ENCODE measurements at regions not wholly inside any gene's neighbourhood (a gene's known extent, or its start where the extent isn't known, plus 50 kb on each side); places are given as distances from the start of the nearest gene placed in this dataset.

DNA sequence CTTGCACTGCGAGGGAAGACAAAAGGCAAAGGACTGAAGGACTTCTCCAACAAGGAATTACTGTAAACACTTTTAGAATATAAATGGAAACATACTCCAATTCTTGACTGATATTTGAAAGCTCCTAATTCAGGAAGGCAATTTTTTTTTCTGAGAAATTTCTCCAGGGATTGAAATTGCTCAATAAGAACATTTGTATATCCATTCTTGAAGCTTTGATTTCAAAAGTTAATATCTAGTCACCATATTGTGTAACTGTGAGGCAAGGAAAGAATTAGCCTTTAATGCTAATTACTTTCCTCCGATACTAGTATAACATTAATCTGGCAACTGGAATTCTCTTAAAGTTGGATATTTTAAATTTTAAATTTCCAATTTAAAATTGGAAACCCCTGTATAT, 188.4 kb upstream of the COL1A2 start:
- DNase-seq, result no peak
- ATAC-seq, result no peak
- intact Hi-C loops (cut with micrococcal nuclease), result no loop called here

DNA sequence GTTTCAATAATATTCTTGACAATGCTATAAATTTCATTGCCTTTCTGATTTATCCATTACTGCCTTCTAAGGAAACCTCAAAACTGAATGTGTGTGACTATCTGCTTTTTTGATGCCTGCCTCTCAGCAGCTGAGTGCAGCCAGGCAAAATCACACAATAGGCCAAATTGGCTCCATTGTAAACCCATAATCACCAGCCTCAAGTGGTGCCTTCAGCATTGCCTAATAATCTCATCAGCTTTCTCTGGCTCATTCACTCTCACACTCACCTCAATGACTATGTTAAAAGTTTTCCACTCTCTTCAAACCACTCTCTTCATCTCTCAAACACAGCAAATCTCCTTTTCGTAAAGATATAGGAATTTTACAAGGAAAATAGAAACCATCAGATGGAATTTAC, 182.5 kb upstream of the COL1A2 start:
- intact Hi-C loops (cut with micrococcal nuclease), result loop anchor here (5.0 kb wide), 1 partner anchor 125 kb away; no protein-coding TSS in a partner anchor
- DNase-seq (no peak), ATAC-seq (peak; percentile 92)

DNA sequence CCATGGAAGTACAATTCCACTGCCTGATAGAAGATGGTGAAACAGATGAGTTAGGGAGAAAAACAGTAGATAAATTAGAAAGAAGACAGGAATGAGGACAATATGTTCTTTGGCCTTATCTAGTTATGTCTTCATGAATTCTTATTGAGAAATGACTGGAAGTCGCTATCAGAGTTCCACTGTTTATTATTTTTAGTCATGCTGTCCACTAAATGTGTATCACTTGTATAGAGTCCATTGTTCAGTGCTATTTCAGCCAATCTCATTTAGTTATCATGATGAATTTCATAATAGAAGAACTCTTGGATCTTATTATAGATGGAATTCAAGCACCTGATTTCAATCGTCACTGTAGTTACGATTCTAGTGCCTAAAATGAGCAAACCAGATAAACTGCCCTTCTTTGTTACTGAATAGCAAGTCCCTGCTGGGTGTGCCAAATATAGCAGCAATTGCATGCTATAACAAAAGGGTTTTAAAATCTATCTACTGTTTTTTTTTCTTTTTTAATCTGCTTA, 177.7 kb upstream of the COL1A2 start:
- ATAC-seq (peak; percentile 70), DNase-seq (no peak)
- intact Hi-C loops (cut with micrococcal nuclease), result no loop called here

DNA sequence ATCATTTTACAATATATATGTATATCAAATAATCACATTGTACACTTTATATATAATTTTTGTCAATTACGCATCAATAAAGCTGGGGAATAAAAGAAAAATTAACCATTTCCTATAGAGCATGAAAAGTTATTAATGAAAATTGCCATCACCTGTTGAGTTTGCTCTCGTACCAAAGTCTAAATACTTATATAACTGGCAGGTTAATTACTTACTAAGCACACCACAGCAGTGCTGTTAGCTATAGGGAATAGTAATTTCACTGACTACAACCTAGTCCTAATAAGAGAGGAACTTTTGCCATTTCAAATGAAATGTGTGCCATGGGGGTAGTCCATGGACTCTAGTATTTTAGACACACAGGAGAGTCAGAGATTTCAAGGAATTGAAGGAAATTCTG, 176.9 kb upstream of the COL1A2 start:
- ATAC-seq (no peak), DNase-seq (no peak)
- intact Hi-C loops (cut with micrococcal nuclease), result no loop called here

DNA sequence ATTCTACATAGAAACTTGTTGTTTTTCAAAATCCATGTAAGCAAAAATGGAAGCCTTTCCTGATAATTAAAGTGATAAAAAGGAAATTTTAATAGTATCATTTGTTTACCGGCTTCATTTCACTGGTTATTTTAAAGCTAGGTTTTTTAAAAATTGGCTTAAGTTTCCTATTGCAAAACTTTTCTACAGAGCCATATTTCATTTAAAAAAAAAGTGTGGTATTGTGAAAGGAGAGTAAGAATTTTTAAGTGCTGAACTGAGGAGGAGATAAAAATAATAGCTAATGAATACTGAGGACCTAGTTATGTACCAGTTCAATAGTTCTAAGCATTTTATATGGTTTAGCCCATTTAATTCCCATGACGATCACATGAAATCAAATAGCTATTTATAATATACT, 172.2 kb upstream of the COL1A2 start:
- DNase-seq, result no peak
- intact Hi-C loops (cut with micrococcal nuclease), result no loop called here
- ATAC-seq, result no peak

DNA sequence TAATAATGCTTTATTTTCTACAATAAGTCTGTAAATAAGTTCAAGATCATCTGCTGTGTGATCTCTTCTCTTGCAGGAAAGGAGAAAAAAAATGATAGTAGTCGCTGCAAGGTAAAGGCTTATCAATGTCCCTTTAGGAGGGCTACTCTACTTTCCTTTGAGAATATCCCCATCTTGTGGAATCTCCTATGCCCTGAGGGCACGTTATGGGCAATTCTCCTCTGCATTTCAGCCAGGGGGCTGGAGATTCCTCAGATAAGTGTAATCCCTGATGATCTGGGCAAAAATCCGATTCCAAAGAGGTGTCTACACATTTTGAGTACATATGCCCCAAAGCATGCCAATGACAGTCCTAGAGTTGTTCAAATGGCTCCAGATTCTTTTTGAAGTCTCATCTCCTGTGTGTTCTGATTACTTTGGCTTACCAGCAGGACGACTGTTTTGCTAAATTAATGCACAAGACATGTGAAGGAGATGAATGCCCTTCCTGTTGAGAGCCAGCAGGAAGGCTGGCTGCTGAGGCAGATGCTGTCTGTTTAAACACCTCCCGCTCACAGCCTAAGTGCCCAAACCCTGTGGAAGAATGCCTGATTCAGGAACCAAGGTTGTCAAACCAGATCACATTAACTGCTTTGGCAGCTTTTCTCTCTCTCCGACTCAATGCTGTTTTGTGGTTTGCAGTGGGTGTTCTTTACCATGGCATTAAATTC, 171.2 kb upstream of the COL1A2 start:
- DNase-seq (no peak), ATAC-seq (peak; percentile 38)
- intact Hi-C loops (cut with micrococcal nuclease), result no loop called here

DNA sequence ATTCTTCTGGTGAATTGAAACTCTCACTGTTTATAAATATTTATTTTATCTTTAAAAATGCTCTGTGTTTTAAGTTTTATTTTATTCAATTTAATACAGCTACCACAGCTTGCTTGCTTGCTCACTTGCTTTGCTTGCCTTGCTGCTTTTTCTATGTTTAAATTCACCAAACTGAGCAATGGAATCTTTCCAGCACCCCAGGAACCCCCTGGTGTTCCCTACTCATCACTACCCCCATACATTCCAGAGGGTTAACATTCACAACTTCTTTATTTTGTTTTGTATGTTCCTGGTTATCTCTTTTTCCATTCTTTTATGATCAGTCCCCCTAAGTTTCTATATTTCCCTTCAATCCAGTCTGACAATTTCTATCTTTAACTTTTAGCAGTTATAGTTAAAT, 166.5 kb upstream of the COL1A2 start:
- intact Hi-C loops (cut with micrococcal nuclease), result no loop called here
- ATAC-seq, result no peak
- no peak for DNase-seq

DNA sequence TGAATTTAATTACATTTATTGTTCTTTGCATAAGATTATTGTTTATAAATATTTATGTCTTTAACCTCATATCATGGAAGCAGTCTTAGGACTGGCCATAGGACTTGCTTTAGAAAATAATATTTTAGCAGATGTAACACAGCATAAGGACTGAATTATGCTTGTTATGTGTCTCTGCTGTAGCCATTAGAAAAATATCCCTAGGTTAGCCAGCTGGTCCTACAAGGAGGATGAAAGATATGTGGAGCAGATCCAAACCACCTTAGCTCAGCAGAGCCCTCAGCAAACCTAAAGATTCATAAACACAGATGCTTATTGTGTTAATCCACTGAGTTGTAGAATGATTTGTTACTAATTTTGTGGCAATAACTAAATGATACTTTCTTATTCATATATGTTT, 166.0 kb upstream of the COL1A2 start:
- intact Hi-C loops (cut with micrococcal nuclease), result no loop called here
- DNase-seq (no peak), ATAC-seq (no peak)

DNA sequence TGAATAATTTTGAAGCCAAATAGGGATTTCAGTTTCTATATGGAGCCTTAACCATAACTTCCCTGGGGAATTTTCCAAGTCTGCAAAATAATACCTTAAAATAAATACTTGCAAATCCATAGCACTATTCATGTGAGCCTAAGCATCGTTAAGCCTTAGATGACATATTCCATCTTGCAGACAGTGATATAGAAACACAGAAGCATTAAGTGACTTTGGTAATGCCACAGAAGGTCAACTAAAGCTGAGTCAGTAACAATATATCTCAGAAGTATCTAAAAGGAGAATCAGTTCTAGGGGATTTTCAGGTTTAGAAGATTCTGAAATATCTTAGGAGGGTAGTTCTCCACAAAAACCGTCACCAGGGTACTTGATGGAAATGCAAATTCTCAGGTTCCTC, 163.4 kb upstream of the COL1A2 start:
- no peak for ATAC-seq
- intact Hi-C loops (cut with micrococcal nuclease), result no loop called here

DNA sequence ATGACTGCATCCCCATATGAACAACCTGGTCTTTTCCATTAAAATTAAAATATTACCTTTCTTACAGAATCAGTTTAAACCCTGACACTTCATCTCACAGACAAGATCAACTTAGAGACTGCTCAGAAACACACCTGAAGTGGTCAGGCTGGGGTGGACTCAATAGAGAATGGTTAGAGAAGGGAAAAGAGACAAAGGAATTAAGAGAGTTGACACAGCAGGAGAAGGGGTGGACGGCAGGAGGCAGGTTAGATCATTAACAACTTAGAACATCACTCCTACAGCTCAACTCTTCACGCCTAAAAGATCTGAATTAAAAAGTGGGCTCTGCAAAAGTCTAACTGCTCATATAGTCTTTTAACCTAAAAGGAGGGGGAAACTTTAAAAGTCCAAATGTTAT, 157.7 kb upstream of the COL1A2 start:
- intact Hi-C loops (cut with micrococcal nuclease), result no loop called here
- ATAC-seq, result no peak
- DNase-seq, result no peak

More for the DNA sequence above, 163.4 kb upstream of the COL1A2 start:
- DNase-seq, result no peak

DNA sequence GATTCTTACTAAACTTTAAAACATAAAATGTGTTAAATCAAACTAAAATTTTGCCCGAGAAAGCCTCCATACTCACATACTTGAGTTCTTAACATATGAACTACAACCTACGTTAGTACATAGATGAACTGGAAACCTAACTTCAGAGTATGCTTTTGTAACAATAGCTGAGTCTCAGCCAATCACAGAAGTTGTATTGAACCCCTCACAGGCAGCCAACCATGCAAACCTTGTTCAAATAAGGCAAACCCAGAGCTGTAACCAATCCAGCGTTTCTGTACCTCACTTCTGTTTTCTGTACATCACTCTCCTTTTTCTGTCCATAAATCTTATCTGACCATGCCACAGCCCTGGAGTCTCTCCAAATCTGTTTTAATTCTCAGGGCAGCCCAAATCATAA, 157.3 kb upstream of the COL1A2 start:
- ATAC-seq (no peak), DNase-seq (no peak)
- intact Hi-C loops (cut with micrococcal nuclease), result no loop called here

DNA sequence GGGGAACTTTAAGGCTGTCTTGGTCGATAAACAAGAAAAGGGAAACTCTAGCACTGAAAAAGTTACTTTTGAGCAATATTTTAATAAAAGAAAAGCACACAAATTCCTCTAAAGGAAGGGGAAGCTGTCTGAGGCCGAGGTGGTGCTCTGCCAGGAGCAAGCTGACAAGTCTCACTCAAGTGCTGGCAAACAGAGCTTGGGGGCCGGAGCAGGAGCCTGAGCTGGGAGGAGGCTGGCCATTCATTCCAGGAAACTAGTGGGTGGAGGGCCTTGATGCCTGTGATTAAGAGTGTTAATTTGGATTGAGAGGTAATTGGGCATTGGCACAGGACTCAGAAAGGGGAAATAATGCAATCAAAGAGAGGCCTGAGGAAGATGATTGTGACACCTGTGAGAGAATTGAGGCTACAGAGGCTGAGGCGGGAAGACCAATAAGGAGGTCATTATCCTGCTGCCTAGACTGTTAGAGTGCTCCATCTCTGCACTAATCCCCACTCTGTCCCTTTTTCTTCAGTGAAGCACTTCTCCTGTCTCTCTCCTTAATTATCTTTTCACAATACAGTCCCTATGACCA, 154.9 kb upstream of the COL1A2 start:
- DNase-seq, result peak; percentile 58

DNA sequence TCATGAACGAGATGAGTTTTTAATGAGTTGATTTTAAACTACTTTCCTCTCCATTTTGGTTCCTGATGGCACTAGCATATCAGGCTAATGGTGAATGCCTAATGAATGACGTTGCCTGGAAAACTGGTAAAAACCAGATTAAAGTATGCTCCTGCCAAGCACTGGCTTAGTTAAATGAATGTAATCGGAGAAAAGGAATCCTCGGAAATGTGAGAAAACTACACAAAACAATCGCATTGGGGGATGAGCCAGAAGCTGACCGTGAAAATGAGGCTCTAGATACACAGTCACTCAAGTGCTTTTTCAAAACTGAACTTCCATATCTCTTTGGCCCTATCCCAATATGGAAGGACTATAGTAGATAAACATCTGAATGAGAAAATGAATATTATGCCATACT, 153.8 kb upstream of the COL1A2 start:
- ATAC-seq, result no peak
- intact Hi-C loops (cut with micrococcal nuclease), result no loop called here
- no peak for DNase-seq

More for the DNA sequence above, 154.9 kb upstream of the COL1A2 start:
- ATAC-seq, result peak; percentile 72
- intact Hi-C loops (cut with micrococcal nuclease), result no loop called here

DNA sequence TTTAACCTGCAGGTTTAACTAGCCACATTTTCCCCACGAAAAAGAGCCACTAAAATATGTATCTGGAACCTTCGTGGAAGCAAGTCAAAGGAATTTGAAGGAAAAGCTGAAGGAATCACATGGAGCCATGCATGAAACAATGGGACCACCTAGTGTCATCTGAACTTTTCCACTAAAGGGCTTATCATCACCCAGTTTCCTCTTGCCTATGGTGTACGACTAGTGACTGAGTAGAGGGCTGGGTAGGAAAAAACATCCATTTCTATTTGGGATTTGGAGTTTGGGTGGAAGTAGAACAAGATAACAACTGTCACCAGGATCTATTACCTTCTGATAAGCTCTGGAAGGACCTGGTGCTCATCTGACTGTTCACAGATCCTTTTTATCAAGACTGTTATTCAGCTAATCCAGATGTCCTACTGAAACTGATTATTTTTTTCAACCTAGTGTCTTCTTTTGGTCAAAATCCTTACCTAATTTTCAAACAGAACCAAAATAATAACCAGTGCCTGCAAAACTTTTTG, 153.2 kb upstream of the COL1A2 start:
- intact Hi-C loops (cut with micrococcal nuclease), result no loop called here
- no peak for DNase-seq
- ATAC-seq, result no peak

DNA sequence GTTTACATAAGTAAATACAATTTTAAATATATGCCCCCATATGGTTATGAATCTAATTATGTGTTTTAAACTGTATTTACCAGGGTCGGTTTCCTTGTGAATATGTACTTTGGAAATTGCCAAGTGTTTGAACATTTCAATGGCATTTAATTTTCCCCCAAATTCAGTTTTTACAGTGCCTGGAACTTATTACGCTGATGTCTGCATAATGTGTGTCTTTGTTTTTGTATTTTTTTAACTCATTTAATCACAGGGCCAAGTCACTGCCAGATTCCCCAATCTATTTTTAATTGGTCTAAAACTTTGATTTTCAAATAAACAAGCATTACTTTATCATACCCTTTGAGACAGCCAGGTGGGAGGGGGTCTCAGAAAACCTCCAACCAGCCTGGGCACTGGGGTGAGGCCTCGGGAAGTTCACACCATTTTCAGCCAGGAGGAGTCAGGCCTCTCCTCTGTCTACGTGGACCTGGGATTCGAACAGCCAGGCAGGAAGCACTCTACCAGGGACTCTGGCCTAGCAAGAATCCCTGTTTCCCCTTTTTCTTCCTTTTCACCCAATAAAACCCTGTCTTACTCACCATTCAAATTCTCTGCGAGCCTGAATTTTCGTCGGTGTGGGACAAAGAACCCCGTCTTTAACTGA, 151.5 kb upstream of the COL1A2 start:
- DNase-seq, result no peak
- intact Hi-C loops (cut with micrococcal nuclease), result no loop called here

DNA sequence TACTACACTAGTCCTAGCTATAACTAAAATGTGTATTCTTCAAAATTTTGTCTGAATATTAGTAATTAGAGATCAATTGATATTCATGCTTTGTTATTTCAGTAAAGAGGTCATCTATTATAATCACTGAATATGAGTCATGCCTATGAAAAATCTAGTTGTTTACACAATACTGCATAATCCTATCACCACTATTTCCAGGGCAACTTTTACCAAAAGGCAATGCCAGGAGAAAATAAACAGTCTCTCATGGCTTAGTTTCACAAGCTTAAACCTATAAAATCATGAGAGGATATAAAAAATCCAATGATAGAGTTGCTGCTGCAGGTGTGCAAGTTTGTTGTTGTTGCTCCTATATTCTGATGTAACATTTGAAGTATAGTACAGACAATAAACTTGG, 149.9 kb upstream of the COL1A2 start:
- no peak for DNase-seq
- intact Hi-C loops (cut with micrococcal nuclease), result no loop called here
- no peak for ATAC-seq

More for the DNA sequence above, 151.5 kb upstream of the COL1A2 start:
- no peak for ATAC-seq

DNA sequence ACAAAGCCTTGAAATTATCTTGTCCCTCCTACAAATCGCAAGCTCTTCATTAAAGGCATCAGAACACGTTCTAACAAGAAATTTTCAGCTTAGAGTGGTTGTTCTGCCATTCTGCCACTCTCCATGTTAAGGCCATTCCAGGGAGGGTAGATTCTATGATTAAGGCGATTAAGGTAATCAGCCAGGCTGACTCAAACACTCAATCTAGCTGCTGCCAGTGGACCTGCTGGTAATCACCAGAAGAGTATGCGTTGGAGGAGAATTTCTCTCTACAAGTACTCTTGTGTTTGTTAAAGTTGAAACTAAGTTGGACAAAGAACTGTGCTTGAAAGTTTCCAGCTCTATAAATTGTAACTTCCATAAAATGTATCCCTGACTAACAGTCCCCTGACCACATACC, 149.2 kb upstream of the COL1A2 start:
- ATAC-seq (no peak), DNase-seq (no peak)
- intact Hi-C loops (cut with micrococcal nuclease), result no loop called here

DNA sequence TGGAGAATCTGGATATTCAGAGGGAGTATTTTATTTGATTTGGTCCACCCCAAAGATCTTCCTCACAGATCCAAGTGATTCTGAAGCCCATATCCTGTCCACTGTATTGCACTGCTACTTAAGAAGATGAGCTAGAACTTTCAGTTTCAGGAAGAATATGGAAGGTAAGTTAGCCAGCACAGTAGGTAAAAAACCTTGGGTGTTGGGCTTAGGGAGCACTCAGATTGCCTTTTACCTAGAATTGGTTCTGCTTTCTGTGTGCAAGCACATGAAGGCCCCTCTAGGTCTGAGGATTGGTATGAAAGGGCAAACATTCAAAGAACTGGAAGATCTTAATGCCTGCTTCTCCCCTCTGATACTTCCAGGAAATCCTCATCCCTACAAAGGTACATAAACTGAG, 146.7 kb upstream of the COL1A2 start:
- ATAC-seq (no peak), DNase-seq (no peak)
- intact Hi-C loops (cut with micrococcal nuclease), result no loop called here

DNA sequence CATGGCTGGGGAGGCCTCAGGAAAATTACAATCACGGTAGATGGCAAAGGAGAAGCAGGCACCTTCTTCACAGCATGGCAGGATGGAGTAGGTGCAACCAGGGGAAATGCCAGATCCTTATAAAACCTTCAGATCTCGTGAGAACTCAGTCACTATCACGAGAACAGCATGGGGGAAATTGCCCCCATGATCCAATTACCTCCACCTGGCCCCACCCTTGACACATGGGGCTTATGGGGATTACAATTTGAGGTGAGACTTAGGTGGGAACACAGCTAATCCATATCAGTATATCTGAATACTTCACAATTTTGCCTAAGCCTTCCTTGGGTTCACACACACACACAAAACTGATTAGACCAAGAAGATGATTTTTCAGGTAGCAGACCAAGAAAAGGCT, 145.1 kb upstream of the COL1A2 start:
- intact Hi-C loops (cut with micrococcal nuclease), result no loop called here
- DNase-seq, result no peak
- no peak for ATAC-seq

DNA sequence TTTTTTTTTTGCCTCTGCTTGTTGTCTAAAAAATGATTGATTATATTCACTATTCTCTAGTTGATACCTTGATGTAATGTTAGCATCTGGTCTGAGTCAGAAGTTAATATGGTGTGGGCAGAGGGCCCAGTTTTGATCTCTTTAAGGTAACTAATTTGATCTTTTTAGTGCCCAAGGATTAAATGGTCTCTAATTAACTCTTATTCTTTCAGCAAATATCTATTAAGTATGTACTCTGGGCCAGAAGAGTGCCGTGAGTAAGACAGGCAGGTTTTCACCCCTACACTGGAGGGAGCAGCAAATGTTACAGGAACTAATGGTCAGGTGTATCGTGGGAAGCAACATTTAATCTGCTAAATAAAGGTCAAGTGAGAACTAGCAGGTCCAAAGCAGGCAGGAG, 144.6 kb upstream of the COL1A2 start:
- no peak for ATAC-seq
- intact Hi-C loops (cut with micrococcal nuclease), result no loop called here
- DNase-seq, result no peak
